ENCODE measurements at regions not wholly inside any gene's neighbourhood (a gene's known extent, or its start where the extent isn't known, plus 50 kb on each side); places are given as distances from the start of the nearest gene placed in this dataset.

- TF ChIP-seq CTCF (IDR thresholded peaks at IDR 0.05) (no peak), POLR2A (IDR thresholded peaks at IDR 0.05) (no peak)
These were observed 1222.1 kb upstream of the NCAM2 start for GRCh38 chr21:19776076-19776475.

Measured in heart left ventricle (tissue), 13 donors.